Activated CD4-positive, alpha-beta T cell treated with anti-CD3 and anti-CD28 coated beads for 4 hours (primary cell): ENCODE measurements at regions not wholly inside any gene's neighbourhood (a gene's known extent, or its start where the extent isn't known, plus 50 kb on each side); places are given as distances from the start of the nearest gene placed in this dataset.

Experiments used
- DNase-seq, 2 donors: peaks; one replicate each; pipeline ENCODE4 v3.0.0-alpha.2; 2020

DNA sequence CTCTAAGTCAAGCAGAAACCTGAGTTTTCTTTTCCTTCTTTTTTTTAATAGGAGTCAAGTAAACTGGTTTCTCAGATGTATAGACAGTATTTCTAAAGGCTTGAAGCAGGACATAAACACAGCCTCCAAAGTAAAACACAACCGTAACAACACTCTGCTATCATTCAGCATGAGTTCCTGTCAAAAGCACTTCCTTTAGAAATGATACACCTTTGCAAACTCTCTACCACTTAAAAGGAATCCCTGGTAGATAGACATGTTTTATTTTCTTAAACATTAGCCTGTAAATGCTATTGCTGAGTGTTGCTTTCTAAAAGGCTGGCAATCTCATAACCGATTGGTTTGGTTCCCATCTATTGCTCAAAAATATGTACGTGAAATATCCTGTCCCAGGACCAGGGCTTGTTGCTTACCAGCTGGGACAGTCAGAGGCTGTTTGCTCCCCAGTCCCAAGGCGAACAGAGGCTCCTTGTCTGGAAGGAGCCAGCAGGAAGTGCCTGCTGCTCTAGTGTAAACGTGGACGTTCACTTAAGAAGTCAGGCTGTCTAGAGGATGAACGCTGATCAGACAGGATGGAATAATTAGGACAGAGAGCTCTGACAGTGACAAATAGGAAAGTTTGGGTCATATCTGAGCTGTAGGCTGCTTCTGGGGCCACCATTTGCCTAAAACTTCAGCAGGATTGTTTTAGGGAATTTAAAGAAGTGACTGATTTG lies 173.9 kb upstream of the KLF3 start:
- DNase-seq = peak in 1 of 2 donors; percentile 33

DNA sequence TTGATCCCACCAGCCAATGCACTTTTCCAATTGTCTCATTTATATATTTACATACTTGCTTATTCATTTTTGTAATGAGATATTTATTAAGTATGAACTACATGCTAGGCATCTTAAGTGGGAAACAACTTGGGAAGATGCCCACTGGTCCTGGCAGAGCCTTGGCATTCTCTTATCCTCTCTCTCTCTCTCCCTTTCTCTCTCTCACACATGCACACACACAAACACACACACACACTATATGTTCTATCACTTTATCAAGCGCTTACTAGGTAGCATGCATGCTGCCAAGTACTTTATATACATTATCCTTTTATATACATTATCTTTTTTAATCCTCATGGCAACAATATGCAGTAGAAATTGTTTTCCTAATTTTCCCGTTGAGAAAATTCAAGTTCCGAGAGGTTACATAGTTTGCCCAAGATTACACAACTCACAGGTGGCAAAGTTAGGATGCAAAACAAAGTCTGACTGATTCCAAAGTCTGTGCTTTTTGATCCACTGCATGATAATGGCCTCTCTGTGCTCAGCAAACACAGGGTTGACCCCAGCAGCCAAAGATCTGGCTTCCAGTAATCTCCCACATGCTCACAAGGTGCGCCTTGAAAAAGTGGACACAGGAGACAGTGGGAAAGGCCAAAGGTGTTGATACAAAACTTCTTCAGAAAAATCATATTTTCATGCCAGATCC lies 173.1 kb upstream of the KLF3 start:
- DNase-seq = no peak

GRCh38 chr4:38491854-38492478 lies 172.0 kb upstream of the KLF3 start:
- DNase-seq = no peak

DNA sequence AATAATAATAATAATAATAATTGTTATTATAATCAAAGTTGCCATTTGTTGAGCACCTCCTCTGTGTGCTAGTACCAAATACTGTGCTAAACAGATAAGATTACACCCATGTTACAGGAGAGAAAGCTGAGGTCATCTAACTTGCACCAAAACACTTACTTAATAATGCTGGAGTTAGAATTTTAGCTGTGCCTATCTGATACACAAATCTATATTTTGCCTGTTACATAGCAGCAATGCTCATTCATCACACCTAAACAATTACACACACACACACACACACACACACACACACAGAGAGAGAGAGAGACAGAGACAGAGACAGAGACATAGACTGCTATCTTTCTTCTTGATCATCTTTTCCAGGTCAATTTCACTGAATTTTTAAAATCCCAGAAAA lies 170.9 kb upstream of the KLF3 start:
- no peak for DNase-seq

DNA sequence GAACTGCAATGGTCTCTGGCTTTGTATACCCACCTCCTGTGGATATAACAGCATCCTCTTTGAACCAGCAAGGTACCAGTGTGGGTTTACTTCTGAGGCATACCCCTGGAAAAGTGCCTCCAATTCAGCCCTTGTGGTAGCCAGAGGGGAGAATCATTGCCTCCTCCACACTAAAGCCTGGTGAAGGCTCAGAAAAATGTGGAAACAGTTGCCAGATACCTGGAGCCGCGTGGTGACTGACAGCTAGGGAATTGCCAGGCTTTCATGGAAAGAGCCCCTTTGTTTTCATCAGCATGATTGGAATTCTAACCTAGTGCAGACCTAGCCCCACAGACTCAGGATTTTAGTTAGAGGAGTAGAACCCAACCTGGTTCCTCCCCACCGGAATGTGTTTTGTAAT lies 168.6 kb upstream of the KLF3 start:
- DNase-seq = no peak

DNA sequence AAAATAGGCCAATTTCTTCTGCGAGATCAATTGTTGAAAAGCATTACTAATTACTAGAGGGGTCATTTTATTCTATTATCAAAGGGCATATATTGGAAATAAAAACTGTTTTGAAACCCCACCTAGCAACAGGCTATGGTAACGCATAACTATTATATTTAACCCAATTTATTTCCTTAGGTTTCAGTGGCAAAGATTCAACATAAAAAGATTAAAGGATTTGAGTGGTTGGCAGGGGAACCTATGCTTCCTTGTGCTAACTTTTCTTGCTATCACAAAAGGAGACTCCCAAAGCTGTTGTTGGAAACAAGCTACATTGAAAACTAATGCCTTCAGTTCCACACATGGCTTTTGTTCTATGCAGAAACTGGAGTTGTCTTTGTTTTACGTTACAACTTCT lies 166.9 kb upstream of the KLF3 start:
- no peak for DNase-seq

DNA sequence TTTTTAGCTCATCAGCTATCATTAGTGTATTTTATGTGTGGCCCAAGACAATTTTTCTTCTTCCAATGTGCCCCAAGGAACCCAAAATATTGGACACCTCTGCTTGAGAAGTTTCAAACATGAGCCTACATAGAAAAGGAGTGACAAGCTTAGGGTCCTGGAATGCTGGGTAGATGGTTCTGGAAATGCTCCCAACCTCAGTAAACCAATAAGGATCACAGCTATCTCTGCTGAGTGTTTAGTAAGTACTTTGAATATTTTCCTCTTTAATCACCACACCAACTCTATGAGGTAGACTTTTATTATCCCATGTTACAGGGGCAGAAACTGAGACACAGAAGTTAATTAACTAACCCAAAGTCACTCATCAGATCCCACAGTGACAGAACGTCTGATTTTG lies 164.9 kb upstream of the KLF3 start:
- DNase-seq = no peak

- no peak for DNase-seq
These were observed 163.6 kb upstream of the KLF3 start for GRCh38 chr4:38500433-38500832.

GRCh38 chr4:38501698-38502097 lies 162.3 kb upstream of the KLF3 start:
- no peak for DNase-seq

GRCh38 chr4:38503689-38504395 lies 160.2 kb upstream of the KLF3 start:
- DNase-seq = no peak

- DNase-seq = no peak
These were observed 159.6 kb upstream of the KLF3 start for GRCh38 chr4:38504396-38504715.

DNA sequence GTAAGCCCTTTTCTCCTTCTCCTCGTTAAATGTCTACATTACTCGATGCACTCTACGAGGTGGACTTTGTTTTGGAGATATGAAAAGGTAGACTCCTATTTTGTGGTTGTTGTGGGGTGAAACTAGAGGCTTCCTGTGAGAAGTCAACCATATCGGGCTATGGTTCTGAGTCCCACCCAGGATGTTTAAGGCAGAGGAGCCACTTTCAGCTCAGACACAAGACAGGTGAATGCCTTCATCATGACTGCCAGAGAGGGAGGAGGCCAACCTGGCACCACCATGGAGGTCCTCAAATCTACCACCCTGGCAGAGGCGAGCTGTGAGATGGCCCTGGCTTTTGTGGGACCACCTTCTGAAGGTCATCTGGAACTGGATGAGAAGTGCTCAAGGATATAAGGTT lies 154.4 kb upstream of the KLF3 start:
- peak; percentile 18 to 32 for DNase-seq

DNA sequence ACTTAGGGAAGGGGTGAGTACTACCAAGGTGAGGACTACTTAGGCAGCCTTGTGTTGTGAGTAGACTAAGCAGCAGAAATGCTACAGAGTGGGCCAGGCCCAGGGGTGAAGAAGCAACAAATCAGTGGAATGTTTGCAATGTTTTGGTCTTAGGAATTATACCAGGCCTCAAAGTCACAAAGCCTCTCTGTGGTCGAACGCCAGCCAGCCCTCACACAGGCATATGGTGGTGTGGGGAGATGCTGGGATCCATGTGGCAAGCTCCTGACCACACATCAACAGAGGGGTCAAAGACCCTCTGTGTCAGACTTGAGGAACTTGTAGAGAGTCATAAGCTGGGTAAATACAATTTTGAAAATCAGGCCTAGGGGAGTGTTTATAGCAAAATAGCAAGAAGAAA lies 153.8 kb upstream of the KLF3 start:
- no peak for DNase-seq

DNA sequence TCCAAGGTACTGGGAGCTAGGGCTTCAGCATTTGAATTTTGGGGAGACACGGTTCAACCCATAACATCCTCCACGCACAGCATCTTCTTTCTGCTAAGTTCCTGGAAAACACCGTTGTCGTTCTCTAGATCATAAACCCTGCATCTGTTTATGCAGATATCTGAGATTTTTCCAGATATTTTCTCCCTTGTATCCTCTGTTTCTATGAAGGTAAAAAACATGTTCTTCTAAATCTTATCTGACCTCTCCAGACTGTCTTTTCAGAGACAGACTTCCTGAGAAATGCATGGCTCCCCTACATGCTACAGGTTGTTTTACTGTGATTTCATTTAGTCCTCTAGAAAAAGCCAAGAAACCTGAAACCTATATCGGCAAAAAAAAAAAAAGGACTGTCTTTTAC lies 152.3 kb upstream of the KLF3 start:
- DNase-seq = no peak

DNA sequence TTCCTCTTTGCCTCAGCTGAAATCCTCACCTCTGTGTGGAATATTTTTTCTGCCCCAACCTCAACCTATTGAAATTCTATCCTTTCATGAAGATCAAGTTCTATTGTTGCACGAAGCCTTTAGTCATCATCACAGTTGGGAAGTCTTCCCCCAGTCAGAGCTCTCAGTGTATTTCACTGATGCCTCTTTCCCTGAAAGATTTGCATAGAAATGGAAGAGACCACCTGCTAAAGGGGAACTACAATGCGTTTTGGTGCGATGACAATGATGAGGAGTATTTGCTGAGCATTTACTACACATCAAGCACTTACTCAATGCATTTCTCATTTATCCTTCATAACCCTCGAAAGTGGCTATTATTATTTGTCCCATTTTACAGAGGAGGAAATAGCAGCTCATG lies 151.2 kb upstream of the KLF3 start:
- no peak for DNase-seq

DNA sequence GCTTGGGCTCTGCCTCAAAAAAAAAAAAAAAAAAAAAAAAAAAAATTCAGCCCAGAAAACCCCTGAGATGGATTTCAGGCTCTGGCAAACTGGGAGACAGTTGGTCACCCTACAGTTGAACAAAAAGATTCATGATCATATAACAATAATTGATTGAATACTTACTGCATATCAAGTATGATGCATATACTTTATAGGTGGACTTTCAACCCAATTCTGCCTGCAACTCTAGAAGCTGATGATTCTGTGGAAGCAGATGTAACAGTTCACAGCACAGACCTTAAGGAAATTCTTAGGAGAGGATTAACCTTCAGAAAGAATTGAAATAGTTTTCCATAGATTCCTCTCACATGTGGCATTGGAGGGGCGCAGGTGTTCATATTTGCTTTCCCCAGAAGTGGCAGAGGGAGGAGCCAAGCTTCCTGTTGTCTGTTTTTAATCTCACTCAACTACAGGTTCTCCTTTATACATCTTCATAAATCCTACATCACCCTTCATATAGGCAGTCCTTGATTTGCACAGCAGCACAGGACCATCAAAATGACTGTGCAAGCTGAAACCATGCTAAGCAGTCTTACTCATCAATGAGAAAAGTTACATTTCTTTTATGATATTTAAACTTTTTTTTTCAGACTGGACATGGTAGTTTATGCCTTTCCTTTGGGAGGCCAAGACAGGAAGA lies 149.4 kb upstream of the KLF3 start:
- DNase-seq = no peak

DNA sequence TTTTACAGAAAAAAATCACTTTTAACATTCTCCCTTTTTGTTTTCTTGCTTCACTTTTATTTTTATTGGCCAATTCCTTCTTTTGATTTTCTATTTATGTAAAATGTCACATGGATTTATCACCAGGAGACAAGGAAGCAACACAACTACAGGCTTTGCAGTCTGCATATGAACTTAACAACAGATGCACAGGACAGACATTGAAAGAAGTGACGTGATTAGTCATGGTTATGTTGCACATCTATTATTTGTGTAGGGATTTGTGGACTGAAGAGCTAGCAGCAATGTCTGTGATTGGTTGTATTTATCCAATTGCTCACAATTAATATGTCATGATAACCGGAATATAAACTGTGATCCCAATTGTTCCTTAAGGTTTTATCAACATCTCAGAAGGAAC lies 147.8 kb upstream of the KLF3 start:
- DNase-seq = no peak

GRCh38 chr4:38519666-38520065 lies 144.3 kb upstream of the KLF3 start:
- no peak for DNase-seq

DNA sequence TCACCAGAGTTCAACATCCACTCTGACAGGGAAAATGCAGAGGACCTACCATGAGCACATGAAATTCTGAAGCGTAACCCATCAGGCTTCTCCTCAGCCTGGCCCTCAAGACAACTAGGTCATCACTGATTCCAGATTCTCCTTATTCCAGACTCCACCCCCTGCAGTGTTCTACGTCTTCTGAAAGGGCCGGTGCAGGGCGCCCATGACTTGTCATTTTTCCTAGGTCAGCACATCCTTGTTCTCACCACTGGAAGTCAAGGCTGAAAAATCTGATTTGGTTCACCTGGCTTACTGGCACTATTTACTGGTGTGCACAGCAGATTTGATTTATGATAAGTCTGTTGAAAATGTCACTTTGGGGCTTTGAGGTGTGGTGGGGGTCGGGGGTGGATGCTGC lies 140.9 kb upstream of the KLF3 start:
- no peak for DNase-seq

DNA sequence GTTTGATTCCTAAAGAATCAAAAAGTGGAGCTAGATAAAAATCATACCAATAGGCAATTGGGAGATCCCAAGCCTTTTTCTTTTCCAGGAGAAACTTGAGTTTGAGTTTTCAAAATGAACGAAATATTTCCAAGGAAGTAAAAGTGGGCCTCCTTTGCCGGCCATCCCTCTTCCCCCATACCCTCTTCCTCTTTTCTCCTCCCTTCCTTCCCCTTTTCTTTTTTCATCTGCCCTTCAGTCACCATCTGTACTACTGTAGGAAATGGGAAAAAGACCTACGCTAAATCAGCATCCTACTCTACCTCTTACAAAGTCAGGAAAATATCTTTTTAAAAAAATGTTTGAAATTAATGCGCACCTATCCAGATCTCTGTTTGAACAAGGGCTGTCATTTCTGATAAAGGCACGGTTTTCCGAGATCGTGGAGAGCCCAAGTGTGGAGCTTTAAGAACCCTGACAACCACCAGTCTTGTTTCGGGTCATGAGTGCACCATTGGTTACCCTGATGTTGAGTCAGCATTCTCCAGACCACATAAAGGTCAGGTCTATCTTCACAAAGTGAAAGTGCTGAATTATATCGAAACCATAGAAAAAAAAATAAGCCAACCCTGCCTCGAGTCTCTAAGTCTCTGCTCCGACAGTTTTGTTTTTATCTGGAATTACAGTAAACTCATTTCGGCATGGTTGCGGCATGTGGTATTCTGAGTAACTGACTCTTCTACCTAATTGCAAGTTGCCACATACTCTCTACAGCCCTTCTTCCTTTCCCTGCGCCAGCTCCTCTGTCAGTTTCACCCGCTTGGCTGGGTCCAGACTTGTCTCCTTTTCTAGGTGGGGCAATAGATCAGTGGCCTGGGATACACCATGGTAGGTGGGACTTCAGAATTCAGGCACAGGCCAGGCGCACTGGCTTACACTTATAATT lies 140.2 kb upstream of the KLF3 start:
- peak; percentile 39 to 42 for DNase-seq

DNA sequence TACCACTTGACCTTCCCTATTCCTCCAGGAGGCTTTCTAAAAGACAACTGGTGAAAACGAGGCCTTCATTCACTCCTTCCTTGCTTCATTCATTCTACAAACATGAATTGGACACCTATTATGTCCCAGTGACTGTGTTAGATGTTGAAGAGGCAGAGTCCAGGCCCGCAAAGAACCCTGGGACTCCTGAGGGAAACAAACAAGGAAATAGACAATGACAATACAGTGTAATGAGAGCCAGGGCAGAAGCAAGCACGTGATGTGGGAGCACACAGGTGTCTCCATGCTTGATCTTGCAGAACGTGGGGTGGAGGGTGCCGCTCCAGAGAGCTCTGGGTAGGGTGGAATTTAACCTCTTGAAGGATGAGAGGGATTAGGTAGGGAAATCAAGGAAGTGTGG lies 137.6 kb upstream of the KLF3 start:
- DNase-seq = no peak
